A549 (cell line): ENCODE measurements at regions not wholly inside any gene's neighbourhood (a gene's known extent, or its start where the extent isn't known, plus 50 kb on each side); places are given as distances from the start of the nearest gene placed in this dataset.

Experiments
- CBX8 ChIP-seq: fragments of 200-600 bp; sonication (generic); IDR thresholded peaks from 2 replicates; pipeline ENCODE4 v1.6.1; 2016
- CEBPB ChIP-seq, 2 experiments: fragments of >200 bp in 1 of 2; sonication (Bioruptor Twin) in 1 of 2; formaldehyde crosslinking in 1 of 2; IDR thresholded peaks; 2 replicates each; pipeline ENCODE4 v1.6.1; 2012 to 2016
- CHD2 ChIP-seq: fragments of 150-350 bp; IDR thresholded peaks from 2 replicates; pipeline ENCODE4 v1.6.1; 2014; ENCODE audit warnings: low read length; ENCODE audit not compliant: partially characterized antibody
- CTCF ChIP-seq: fragments of >200 bp; sonication (Bioruptor Twin); formaldehyde crosslinking; IDR thresholded peaks from 3 replicates; pipeline ENCODE4 v1.5.1; 2016
- HDAC2 ChIP-seq: fragments of 200-600 bp; sonication (generic); IDR thresholded peaks from 2 replicates; pipeline ENCODE4 v1.6.1; 2016
- JUN ChIP-seq, 2 experiments: fragments of >200 bp; sonication (Bioruptor Twin); formaldehyde crosslinking; IDR thresholded peaks; 2 replicates in 1 of 2; 3 replicates in 1 of 2; pipeline ENCODE4 v1.6.1; 2016 to 2017
- KDM1A ChIP-seq: fragments of 200-600 bp; sonication (generic); IDR thresholded peaks from 2 replicates; pipeline ENCODE4 v1.6.1; 2016; ENCODE audit warnings: low read depth, mild to moderate bottlenecking
- POLR2A ChIP-seq: IDR thresholded peaks from 2 replicates; pipeline ENCODE4 v1.6.1; 2012; ENCODE audit warnings: mild to moderate bottlenecking, low read length
- RFX5 ChIP-seq: fragments of 450-650 bp; IDR thresholded peaks from 2 replicates; pipeline ENCODE4 v1.7.1; 2014; ENCODE audit warnings: antibody characterized with exemption, mild to moderate bottlenecking, moderate library complexity
- USF2 ChIP-seq: fragments of 450-650 bp; IDR thresholded peaks from 2 replicates; pipeline ENCODE4 v1.6.1; 2014; ENCODE audit warnings: antibody characterized with exemption
- ZNF302 ChIP-seq: fragments of 250-450 bp; sonication (Bioruptor Pico); IDR thresholded peaks from 2 replicates; pipeline ENCODE4 v1.9.0; 2021; ENCODE audit warnings: inconsistent platforms, mild to moderate bottlenecking, moderate library complexity

- TF ChIP-seq CTCF (peak; percentile 28; the same call in 2 of the 3 replicates), USF2 (no peak), CEBPB (IDR thresholded peaks at IDR 0.05) (no peak), JUN (IDR thresholded peaks at IDR 0.05) (no peak), POLR2A (no peak), HDAC2 (no peak), CHD2 (no peak), KDM1A (no peak), ZNF302 (no peak), RFX5 (no peak), CBX8 (no peak)
Observed at GRCh38 chr6:18527836-18528743, 140.9 kb downstream of the RNF144B start.
